ENCODE measurements at regions not wholly inside any gene's neighbourhood (a gene's known extent, or its start where the extent isn't known, plus 50 kb on each side); places are given as distances from the start of the nearest gene placed in this dataset.

DNA sequence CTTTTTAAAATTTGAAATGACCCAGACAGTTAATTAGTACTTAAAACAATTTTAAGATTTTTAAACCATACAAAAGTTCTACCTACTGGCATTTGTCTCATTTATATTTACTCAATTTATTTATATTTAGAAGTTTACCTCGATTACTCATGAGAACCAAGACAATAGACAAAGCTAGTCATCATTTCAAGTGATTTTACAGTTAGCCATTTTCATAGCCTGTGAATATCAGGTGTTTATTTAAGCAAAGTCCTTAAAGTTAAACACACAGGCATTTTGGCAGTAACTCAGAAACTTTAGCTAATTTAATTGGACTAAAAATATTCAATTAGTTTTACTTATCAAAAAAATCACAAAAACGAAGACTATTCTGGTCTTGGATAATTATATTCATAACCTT is 101.6 kb upstream of the KIF2B start:
- no peak for TF ChIP-seq EZH2phosphoT487 (IDR thresholded peaks at IDR 0.05; ENCODE audit: low read depth)
- TF ChIP-seq, protein P1, sequence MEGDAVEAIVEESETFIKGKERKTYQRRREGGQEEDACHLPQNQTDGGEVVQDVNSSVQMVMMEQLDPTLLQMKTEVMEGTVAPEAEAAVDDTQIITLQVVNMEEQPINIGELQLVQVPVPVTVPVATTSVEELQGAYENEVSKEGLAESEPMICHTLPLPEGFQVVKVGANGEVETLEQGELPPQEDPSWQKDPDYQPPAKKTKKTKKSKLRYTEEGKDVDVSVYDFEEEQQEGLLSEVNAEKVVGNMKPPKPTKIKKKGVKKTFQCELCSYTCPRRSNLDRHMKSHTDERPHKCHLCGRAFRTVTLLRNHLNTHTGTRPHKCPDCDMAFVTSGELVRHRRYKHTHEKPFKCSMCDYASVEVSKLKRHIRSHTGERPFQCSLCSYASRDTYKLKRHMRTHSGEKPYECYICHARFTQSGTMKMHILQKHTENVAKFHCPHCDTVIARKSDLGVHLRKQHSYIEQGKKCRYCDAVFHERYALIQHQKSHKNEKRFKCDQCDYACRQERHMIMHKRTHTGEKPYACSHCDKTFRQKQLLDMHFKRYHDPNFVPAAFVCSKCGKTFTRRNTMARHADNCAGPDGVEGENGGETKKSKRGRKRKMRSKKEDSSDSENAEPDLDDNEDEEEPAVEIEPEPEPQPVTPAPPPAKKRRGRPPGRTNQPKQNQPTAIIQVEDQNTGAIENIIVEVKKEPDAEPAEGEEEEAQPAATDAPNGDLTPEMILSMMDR (IDR thresholded peaks at IDR 0.05; ENCODE audit: low read depth, low read length), result no peak

DNA sequence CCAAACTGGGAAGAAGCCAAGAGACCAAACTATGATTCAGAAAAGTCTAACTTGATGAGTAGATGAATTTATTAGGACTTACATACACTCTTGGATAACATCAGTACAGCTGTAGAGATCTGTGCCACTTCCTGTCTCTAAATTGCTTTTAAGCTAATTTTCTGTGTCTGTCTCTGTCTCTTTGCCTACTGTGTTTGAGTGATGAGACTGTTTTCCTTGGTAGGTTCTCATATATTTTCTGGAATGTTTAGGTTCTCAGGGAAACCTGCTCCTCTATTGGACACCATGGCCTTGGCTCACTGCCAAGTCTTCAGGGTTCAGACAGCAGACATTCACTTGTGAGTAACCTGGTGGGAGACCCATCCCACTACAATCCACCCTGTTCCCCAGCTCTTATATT is 103.5 kb upstream of the KIF2B start:
- Histone ChIP-seq H3K36me3 (replicated peaks; ENCODE audit: low read depth, low read length) (no peaks in the 10 kb centered on the region), H3K4me3 (ENCODE audit: low read length) (no peak overlapping the region), H3K79me2 (ENCODE audit: low read length) (no peaks in the 10 kb centered on the region), H3K4me1 (ENCODE audit: low read length) (no peaks in the 10 kb centered on the region), H3K9ac (ENCODE audit: low read length) (no peak overlapping the region), H3K27ac (ENCODE audit: low read length) (no peak overlapping the region), H2AFZ (ENCODE audit: low read depth, low read length) (no peak overlapping the region), H3K27me3 (ENCODE audit: low read depth, low read length) (no peaks in the 10 kb centered on the region), H4K20me1 (ENCODE audit: insufficient read depth, low read length) (no peaks in the 10 kb centered on the region), H3K9me3 (ENCODE audit: insufficient read depth, low read length) (no peaks in the 10 kb centered on the region), H3K4me2 (ENCODE audit: low read length) (no peak overlapping the region)
- TF ChIP-seq, protein P1 (IDR thresholded peaks at IDR 0.05; ENCODE audit: low read depth, low read length), result no peak
- TF ChIP-seq EZH2phosphoT487 (IDR thresholded peaks at IDR 0.05; ENCODE audit: low read depth), result no peak

More for the DNA sequence above, 101.6 kb upstream of the KIF2B start:
- Histone ChIP-seq H2AFZ (ENCODE audit: low read depth, low read length) (no peak overlapping the region), H3K9ac (ENCODE audit: low read length) (no peak overlapping the region), H3K36me3 (replicated peaks; ENCODE audit: low read depth, low read length) (no peaks in the 10 kb centered on the region), H3K4me1 (ENCODE audit: low read length) (no peaks in the 10 kb centered on the region), H3K9me3 (ENCODE audit: insufficient read depth, low read length) (no peaks in the 10 kb centered on the region), H3K27ac (ENCODE audit: low read length) (no peak overlapping the region), H3K27me3 (ENCODE audit: low read depth, low read length) (no peaks in the 10 kb centered on the region), H3K79me2 (ENCODE audit: low read length) (no peaks in the 10 kb centered on the region), H3K4me2 (ENCODE audit: low read length) (no peak overlapping the region), H3K4me3 (ENCODE audit: low read length) (no peak overlapping the region), H4K20me1 (ENCODE audit: insufficient read depth, low read length) (no peaks in the 10 kb centered on the region)

GRCh38 chr17:53707566-53707965 is 115.2 kb upstream of the KIF2B start:
- Histone ChIP-seq H4K20me1 (ENCODE audit: insufficient read depth, low read length) (no peaks in the 10 kb centered on the region), H3K4me2 (ENCODE audit: low read length) (no peak overlapping the region), H3K9me3 (ENCODE audit: insufficient read depth, low read length) (no peaks in the 10 kb centered on the region), H2AFZ (ENCODE audit: low read depth, low read length) (no peak overlapping the region), H3K79me2 (ENCODE audit: low read length) (no peaks in the 10 kb centered on the region), H3K4me1 (ENCODE audit: low read length) (no peaks in the 10 kb centered on the region), H3K9ac (ENCODE audit: low read length) (no peak overlapping the region), H3K27me3 (ENCODE audit: low read depth, low read length) (no peaks in the 10 kb centered on the region), H3K27ac (ENCODE audit: low read length) (no peak overlapping the region), H3K36me3 (replicated peaks; ENCODE audit: low read depth, low read length) (no peaks in the 10 kb centered on the region), H3K4me3 (ENCODE audit: low read length) (no peak overlapping the region)
- TF ChIP-seq, protein P1 (IDR thresholded peaks at IDR 0.05; ENCODE audit: low read depth, low read length), result no peak
- no peak for TF ChIP-seq EZH2phosphoT487 (IDR thresholded peaks at IDR 0.05; ENCODE audit: low read depth)

DNA sequence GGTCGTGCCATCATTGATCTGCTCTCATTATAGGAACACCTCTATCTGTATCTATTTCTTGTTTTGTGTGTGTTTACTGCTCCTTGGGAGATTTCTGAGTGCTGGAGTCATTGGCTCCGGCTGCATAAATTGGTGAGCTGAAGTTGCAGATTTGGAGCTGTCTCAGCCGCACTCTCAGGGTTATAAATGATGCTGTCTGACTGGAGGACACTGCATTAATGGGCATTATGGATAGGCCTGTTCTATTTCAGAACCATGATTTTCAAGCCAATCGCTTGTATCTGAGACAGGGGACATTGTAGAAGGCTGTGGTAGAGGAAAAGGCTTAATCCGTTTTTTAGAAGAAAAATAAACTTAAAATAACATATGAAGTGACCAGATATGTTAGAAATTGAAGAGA is 126.4 kb upstream of the KIF2B start:
- Histone ChIP-seq H3K9me3 (ENCODE audit: insufficient read depth, low read length) (no peaks in the 10 kb centered on the region), H3K36me3 (replicated peaks; ENCODE audit: low read depth, low read length) (no peaks in the 10 kb centered on the region), H3K27ac (ENCODE audit: low read length) (no peak overlapping the region), H3K27me3 (ENCODE audit: low read depth, low read length) (no peaks in the 10 kb centered on the region), H3K4me2 (ENCODE audit: low read length) (no peak overlapping the region), H2AFZ (ENCODE audit: low read depth, low read length) (no peak overlapping the region), H3K9ac (ENCODE audit: low read length) (no peak overlapping the region), H3K4me3 (ENCODE audit: low read length) (no peak overlapping the region), H3K79me2 (ENCODE audit: low read length) (no peaks in the 10 kb centered on the region), H3K4me1 (ENCODE audit: low read length) (peaks cover 14% of the 10 kb centered on the region), H4K20me1 (ENCODE audit: insufficient read depth, low read length) (no peaks in the 10 kb centered on the region)
- TF ChIP-seq EZH2phosphoT487 (IDR thresholded peaks at IDR 0.05; ENCODE audit: low read depth), result no peak

DNA sequence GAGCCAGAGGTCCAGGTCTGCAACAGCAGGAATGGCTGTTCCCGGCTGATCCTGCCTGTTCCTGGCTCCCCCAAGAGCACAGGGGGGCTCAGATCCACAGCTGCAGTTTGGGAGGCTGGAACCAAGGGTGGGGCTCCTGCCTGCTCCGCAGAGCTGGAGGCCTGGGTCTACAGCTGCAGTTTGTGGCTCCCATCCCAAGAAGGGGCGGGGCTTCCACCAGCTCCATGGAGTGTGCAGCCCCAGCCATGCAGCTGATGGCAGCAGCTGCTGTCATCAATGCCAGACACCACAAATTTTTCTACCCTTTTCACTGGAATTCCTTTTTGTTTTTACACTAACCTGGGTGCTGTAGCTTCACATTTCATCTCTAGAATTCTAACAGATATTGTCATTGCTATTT is 135.4 kb upstream of the KIF2B start:
- Histone ChIP-seq H3K9ac (ENCODE audit: low read length) (no peak overlapping the region), H3K27me3 (ENCODE audit: low read depth, low read length) (no peaks in the 10 kb centered on the region), H3K27ac (ENCODE audit: low read length) (no peak overlapping the region), H3K79me2 (ENCODE audit: low read length) (no peaks in the 10 kb centered on the region), H3K4me3 (ENCODE audit: low read length) (no peak overlapping the region), H3K4me1 (ENCODE audit: low read length) (no peaks in the 10 kb centered on the region), H3K36me3 (replicated peaks; ENCODE audit: low read depth, low read length) (no peaks in the 10 kb centered on the region), H3K9me3 (ENCODE audit: insufficient read depth, low read length) (no peaks in the 10 kb centered on the region), H3K4me2 (ENCODE audit: low read length) (no peak overlapping the region), H2AFZ (ENCODE audit: low read depth, low read length) (no peak overlapping the region), H4K20me1 (ENCODE audit: insufficient read depth, low read length) (no peaks in the 10 kb centered on the region)
- no peak for TF ChIP-seq EZH2phosphoT487 (IDR thresholded peaks at IDR 0.05; ENCODE audit: low read depth)
- TF ChIP-seq, protein P1 (IDR thresholded peaks at IDR 0.05; ENCODE audit: low read depth, low read length), result no peak
